Skeletal muscle tissue (tissue), 3 donors: ENCODE measurements at regions not wholly inside any gene's neighbourhood (a gene's known extent, or its start where the extent isn't known, plus 50 kb on each side); places are given as distances from the start of the nearest gene placed in this dataset.

Source experiments
- H3K27ac ChIP-seq: one replicate; pipeline ENCODE4 v1.7.0; 2013; ENCODE audit warnings: mild to moderate bottlenecking, low read depth, low read length, inconsistent platforms
- H3K27me3 ChIP-seq, 3 donors: one replicate each; pipeline ENCODE4 v1.7.0; 2013; ENCODE audit warnings: low read length in 3 of 3; ENCODE audit not compliant: control insufficient read depth in 3 of 3, insufficient read depth in 3 of 3
- H3K36me3 ChIP-seq, 3 donors: one replicate each; pipeline ENCODE4 v1.7.0; 2013; ENCODE audit warnings: low read length in 3 of 3; ENCODE audit not compliant: control insufficient read depth in 3 of 3, insufficient read depth in 3 of 3
- H3K4me1 ChIP-seq, 3 donors: one replicate each; pipeline ENCODE4 v1.7.0; 2013; ENCODE audit warnings: low read length in 3 of 3, mild to moderate bottlenecking in 3 of 3; ENCODE audit not compliant: control insufficient read depth in 3 of 3, insufficient read depth in 3 of 3
- H3K4me3 ChIP-seq, 3 donors: one replicate each; pipeline ENCODE4 v1.7.0; 2013; ENCODE audit warnings: low read length in 3 of 3
- H3K9ac ChIP-seq, 3 donors: one replicate each; pipeline ENCODE4 v1.7.0; 2013; ENCODE audit warnings: low read length in 3 of 3, mild to moderate bottlenecking in 3 of 3, moderate library complexity in 2 of 3, low read depth in 1 of 3
- H3K9me3 ChIP-seq, 3 donors: one replicate each; pipeline ENCODE4 v1.7.0; 2013; ENCODE audit warnings: low read length in 3 of 3; ENCODE audit not compliant: control insufficient read depth in 3 of 3
- donor health status: Osteomylitis.

DNA sequence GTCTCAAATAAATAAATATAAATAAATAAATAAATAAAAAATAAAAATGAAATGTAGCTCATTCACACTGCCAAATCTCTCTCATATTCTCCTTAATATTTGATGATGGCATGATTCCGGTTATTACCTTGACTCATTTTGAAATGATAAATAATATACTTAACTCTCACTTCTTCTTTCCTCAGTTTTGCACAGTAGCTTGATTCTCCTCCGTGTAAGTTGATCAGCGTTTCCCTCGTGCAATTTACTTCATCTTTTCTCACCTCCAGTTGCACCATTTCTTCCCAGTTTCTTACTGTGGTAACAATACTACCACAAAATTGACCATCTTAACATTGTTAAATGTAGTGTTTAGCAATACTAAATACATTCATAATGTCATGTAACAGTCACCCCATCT, 111.6 kb downstream of the RIPK4 start:
- H3K36me3 ChIP-seq: no peaks in the 10 kb centered on the region
- no peak overlapping the region for H3K9ac ChIP-seq
- H3K27ac ChIP-seq: no peak overlapping the region
- H3K4me1 ChIP-seq: peaks cover 0 to 8% (median 6%) of the 10 kb centered on the region in 3 donors
- H3K27me3 ChIP-seq: peaks cover 4 to 18% (median 12%) of the 10 kb centered on the region in 3 donors
- no peak overlapping the region for H3K4me3 ChIP-seq
- no peaks in the 10 kb centered on the region for H3K9me3 ChIP-seq

DNA sequence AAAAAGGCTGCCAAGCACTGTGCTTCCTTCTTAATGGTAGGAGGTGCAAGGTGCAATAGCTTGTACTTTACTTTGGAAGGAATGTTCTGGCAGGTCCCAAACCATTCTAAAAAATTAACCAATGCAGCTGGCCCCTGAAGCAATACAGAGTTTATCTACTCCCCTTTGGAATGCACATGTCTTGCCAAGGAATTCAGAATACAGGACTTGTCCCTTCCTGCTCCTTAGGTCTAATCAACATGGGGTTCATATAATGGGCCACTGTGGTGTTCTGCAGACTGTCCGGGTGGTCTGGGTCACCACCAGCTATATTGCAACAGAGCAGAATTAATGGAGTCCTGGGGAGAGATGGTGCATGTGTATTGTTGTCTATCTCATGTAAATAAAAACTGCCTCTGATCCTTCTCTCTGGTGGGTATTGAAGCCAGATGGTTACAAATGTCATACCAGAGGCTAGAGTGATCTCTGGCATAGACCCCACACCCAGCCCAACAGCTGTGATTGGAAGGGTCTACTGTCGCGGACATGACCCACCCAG, 112.8 kb downstream of the RIPK4 start:
- Histone ChIP-seq H3K27ac (no peak overlapping the region), H3K9ac (no peak overlapping the region), H3K27me3 (peaks cover 0 to 13% (median 2%) of the 10 kb centered on the region in 3 donors), H3K36me3 (no peaks in the 10 kb centered on the region), H3K4me1 (peaks cover 0 to 8% (median 6%) of the 10 kb centered on the region in 3 donors), H3K4me3 (no peak overlapping the region), H3K9me3 (no peaks in the 10 kb centered on the region)

DNA sequence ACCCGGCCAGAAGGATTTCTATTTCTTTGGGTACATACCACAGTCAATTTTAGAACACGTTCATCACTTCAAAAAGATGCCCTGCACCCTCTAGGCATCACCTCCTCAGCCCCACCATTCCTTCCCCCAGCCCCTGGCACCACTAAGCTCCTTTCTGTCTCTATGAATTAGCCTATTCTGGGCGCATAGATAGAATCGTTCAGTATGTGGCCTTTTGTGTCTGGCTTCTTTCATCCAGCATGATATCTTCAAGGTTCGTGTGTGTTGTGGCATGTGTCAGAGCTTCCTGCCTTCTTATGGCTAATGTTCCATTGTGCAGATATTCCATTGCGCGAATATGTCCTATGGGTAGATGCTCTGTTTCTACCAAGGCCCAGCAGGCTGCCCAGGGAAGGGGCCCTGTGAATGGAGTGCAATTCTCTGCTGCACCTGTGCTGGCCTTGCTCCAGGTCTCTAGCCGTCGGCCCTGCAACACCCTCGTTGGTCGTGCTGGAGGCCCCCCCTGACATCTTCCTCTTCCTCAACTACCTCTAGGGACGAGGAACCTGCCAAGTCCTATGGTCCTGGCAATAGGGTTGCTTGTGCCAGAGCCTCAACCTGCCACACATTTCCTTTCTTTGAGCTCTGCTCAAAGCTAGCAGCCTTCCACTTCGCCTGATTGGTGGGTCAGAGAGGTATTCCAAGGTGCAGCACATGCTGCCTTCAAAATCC, 113.5 kb downstream of the RIPK4 start:
- Histone ChIP-seq H3K9ac (no peak overlapping the region), H3K27me3 (peaks cover 3 to 14% (median 5%) of the 10 kb centered on the region in 3 donors), H3K36me3 (no peaks in the 10 kb centered on the region), H3K9me3 (no peaks in the 10 kb centered on the region), H3K4me3 (no peak overlapping the region), H3K27ac (no peak overlapping the region), H3K4me1 (peaks cover 0 to 8% (median 6%) of the 10 kb centered on the region in 3 donors)

DNA sequence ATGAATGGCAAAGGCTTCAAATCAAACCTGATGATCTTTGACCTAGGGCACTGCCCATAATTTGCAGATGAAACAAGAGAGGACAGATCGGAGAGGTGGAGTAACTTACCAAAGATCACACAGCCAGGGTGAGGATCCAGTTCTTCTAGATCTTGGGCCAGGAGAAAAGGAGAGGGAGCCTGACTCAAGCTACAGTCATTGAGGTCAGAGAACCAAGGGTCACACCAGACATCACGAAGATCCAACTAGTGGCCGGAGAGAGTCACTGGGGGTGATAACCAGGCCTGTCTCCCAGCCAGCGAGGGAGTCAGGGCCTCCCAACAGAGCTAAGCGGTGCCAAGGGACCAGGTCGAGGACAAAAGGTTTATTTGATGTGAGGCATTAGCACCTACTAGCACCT, 115.0 kb downstream of the RIPK4 start:
- H3K4me3 ChIP-seq: no peak overlapping the region
- peaks cover 0 to 8% (median 6%) of the 10 kb centered on the region in 3 donors for H3K4me1 ChIP-seq
- no peak overlapping the region for H3K27ac ChIP-seq
- no peak overlapping the region for H3K9ac ChIP-seq
- H3K36me3 ChIP-seq: no peaks in the 10 kb centered on the region
- no peaks in the 10 kb centered on the region for H3K9me3 ChIP-seq
- H3K27me3 ChIP-seq: peaks cover 3 to 11% (median 6%) of the 10 kb centered on the region in 3 donors

DNA sequence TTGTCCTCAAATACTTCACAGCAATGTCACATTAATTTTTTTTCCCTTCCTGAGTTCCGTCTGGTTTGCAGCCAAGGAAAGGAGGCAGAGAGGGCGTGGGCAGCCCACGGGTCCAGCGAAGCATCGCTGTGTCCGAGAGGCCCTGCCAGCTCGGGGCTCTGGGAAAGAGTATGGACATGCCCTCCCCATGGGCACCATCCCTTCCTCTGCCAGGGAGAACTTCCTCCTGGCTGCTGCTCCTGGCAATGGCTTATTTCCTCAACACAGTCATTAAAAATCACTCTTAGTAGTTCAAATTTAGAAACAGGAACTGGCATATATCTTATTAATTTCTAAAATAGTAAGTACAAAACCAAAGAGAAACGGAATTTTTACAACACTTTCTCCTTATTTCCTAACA, 115.4 kb downstream of the RIPK4 start:
- H3K4me1 ChIP-seq: peaks cover 0 to 8% (median 6%) of the 10 kb centered on the region in 3 donors
- H3K9me3 ChIP-seq: no peaks in the 10 kb centered on the region
- H3K36me3 ChIP-seq: no peaks in the 10 kb centered on the region
- H3K27ac ChIP-seq: no peak overlapping the region
- no peak overlapping the region for H3K9ac ChIP-seq
- no peak overlapping the region for H3K4me3 ChIP-seq
- H3K27me3 ChIP-seq: peaks cover 3 to 11% (median 6%) of the 10 kb centered on the region in 3 donors

DNA sequence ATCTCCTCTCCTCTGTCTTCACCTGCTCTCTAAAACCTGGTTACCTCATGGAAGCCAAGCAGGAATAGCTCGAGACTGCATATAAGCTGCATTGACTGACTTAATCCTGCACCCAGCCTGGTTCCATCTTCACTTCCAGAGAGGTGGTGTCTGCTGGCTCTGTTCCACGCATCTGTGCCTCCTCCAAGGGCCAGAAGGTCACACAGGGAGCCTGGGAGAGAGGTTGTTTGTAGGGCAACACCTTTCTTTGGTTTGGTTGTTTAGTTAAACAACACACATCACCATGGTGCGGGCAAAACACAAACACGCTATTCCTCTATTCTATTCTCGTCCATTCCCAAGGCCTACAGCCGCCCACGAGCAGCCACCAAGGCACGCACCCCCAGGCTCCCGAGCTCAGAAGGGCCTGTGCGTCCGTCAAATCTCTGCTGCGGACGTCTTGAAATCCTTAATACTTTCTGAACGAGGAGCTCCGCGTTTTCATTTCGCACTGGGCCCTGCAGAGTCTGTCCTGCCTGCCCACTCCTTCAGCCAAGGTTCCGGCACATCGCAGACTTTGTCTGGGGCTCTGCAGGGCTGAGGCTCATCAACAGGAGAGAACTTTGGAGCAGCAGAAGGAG, 116.2 kb downstream of the RIPK4 start:
- Histone ChIP-seq H3K4me1 (peaks cover 0 to 8% (median 6%) of the 10 kb centered on the region in 3 donors), H3K27me3 (peaks cover 3 to 11% (median 6%) of the 10 kb centered on the region in 3 donors), H3K9me3 (no peaks in the 10 kb centered on the region), H3K9ac (no peak overlapping the region), H3K27ac (no peak overlapping the region), H3K4me3 (no peak overlapping the region), H3K36me3 (no peaks in the 10 kb centered on the region)

DNA sequence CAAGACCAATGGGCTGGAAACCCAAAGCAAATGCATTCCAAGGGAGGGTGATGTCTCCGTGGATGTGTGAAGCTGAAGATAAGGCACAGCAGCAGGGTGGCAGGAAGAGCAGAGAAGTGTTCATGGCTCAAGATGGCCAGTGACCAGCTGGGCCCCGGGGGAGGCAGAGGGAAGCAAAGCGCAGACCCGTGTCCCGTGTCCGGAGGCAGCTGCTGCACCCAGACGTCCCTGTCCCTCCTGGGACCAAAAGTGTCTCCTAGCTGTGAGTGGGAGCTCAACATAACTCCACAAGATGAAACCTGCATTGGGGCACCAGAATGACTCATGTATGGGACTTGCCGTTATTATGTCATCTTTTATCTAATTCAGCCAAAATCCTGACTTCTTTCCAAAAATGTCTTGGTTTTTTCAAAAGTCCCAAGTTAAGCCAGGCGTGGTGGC, 118.2 kb downstream of the RIPK4 start:
- Histone ChIP-seq H3K36me3 (no peaks in the 10 kb centered on the region), H3K9ac (no peak overlapping the region), H3K4me3 (no peak overlapping the region), H3K9me3 (no peaks in the 10 kb centered on the region), H3K27me3 (peaks cover 3 to 8% (median 6%) of the 10 kb centered on the region in 3 donors), H3K4me1 (peaks cover 0 to 5% (median 3%) of the 10 kb centered on the region in 3 donors), H3K27ac (no peak overlapping the region)

DNA sequence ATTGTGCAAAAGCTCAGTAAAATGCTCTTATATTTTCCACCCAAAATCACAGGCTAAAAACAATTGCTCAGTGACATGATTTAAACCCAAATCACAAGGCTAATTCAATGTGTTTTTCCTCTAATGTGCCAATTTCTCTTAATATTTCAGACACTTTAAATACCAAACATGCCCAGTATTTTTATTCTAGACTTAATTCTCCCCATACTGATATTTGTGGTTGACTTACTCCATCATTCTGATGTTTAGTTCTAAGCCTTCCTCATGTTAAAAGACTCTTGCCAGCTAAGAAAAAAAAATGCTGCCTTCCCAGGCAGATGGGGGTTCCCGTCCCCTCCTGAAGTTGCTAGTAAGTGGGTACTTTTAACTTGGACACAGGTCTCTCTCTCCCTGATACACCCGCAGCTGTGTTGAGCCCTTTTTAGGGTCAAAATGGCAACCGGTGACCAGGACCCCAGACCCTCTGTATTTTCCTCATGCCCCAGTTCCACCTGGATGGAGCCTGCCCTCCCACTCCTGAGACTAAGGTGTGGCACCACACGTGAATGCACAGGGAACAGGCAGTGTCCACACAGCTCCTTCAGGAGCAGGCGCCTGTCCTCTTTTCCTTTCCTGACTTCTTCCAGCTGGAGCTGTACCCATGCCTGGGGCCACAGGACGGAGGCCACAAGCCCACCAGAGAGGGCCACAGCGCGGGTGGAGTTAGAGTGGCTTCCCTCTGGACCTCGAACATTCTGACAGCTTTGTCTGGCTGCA, 118.9 kb downstream of the RIPK4 start:
- Histone ChIP-seq H3K36me3 (no peaks in the 10 kb centered on the region), H3K4me1 (peaks cover 0 to 3% (median 0%) of the 10 kb centered on the region in 3 donors), H3K9ac (no peak overlapping the region), H3K27ac (no peak overlapping the region), H3K27me3 (peaks cover 3 to 10% (median 6%) of the 10 kb centered on the region in 3 donors), H3K9me3 (no peaks in the 10 kb centered on the region), H3K4me3 (no peak overlapping the region)

DNA sequence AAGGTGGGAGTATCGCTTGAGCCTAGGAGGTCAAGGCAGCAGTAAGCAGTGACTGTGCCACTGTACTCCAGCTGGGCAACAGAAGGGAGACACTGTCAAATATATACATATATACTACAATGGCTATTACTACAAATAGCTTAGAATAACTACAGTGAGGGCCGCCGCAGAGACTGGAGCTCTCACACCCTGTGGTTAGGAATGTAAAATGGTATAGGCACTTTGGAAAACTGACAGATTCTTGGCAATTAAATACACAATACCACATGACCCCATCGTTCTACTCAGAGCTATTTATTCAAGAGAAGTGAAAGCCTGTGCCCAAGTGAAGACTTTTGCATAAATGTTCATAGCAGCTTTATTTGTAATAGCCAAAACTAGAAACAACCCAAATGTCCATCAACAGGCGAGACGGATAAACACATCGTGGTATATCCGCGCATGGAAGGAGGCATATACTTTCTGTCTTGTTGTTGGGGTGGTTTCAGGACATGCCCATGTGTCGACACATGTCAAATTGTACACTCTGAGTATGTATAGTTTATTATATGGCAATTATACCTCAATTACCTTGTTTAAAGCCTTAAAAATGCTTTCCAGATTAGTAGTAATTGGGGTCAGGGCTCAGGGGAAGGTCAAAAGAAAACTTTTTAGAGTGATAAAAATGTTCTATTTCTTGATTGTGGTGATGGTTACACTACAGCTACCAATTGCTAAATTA, 123.4 kb downstream of the RIPK4 start:
- Histone ChIP-seq H3K9ac (no peak overlapping the region), H3K36me3 (no peaks in the 10 kb centered on the region), H3K27me3 (peaks cover 0 to 2% (median 1%) of the 10 kb centered on the region in 3 donors), H3K4me1 (peaks cover 0 to 15% (median 5%) of the 10 kb centered on the region in 3 donors), H3K4me3 (no peak overlapping the region), H3K27ac (no peak overlapping the region), H3K9me3 (no peaks in the 10 kb centered on the region)
